OCI-LY7 (cell line): ENCODE measurements at regions not wholly inside any gene's neighbourhood (a gene's known extent, or its start where the extent isn't known, plus 50 kb on each side); places are given as distances from the start of the nearest gene placed in this dataset.

Experiments
- BruUV-seq: library from RNA; stranded (reverse); fragments of 400-500 nt; replicated peaks from 2 replicates; lab custom pipeline; 2021; lab: Mats Ljungman, UMichigan
- CTCF ChIA-PET: fragments of 300-600 bp; sonication (Branson Sonifier 250); formaldehyde crosslinking; loops from one replicate; lab custom pipeline; 2022; ENCODE audit warnings: antibody characterized with exemption; ENCODE audit not compliant: unreplicated experiment; lab: Charles Lee
- POLR2A ChIA-PET: fragments of 300-600 bp; sonication (Branson Sonifier 250); formaldehyde crosslinking; loops from one replicate; lab custom pipeline; 2022; ENCODE audit warnings: antibody characterized with exemption; lab: Charles Lee
- DNase-seq: peaks from one replicate; pipeline ENCODE4 v3.0.0-alpha.2; 2015; ENCODE audit warnings: low spot score
- H2AFZ ChIP-seq: fragments of 200-600 bp; sonication (generic), shearing (Covaris generic); 2 replicates; pipeline ENCODE4 v1.6.1; 2014; ENCODE audit warnings: mild to moderate bottlenecking, antibody characterized with exemption, low read length, moderate library complexity
- H3K27ac ChIP-seq: fragments of 200-600 bp; sonication (generic); 2 replicates; pipeline ENCODE4 v1.5.1; 2014; ENCODE audit warnings: mixed run types, low read depth, mild to moderate bottlenecking, moderate library complexity, low read length, inconsistent platforms; ENCODE audit not compliant: poor library complexity, severe bottlenecking
- H3K36me3 ChIP-seq: fragments of 200-600 bp; sonication (generic); 2 replicates; pipeline ENCODE4 v1.6.1; 2014; ENCODE audit warnings: mild to moderate bottlenecking, antibody characterized with exemption, low read length, moderate library complexity, mixed read lengths; ENCODE audit not compliant: insufficient read depth
- H3K4me1 ChIP-seq: fragments of 200-600 bp; sonication (generic); 2 replicates; pipeline ENCODE4 v1.5.1; 2014; ENCODE audit warnings: mild to moderate bottlenecking, low read length; ENCODE audit not compliant: insufficient read depth, poor library complexity, severe bottlenecking
- H3K4me2 ChIP-seq: fragments of 200-600 bp; sonication (generic); 2 replicates; pipeline ENCODE4 v1.6.1; 2014; ENCODE audit warnings: mild to moderate bottlenecking, low read length
- H3K4me3 ChIP-seq: fragments of 200-600 bp; sonication (generic); 2 replicates; pipeline ENCODE4 v1.5.1; 2014; ENCODE audit warnings: mild to moderate bottlenecking, low read depth, low read length; ENCODE audit not compliant: poor library complexity, severe bottlenecking
- H3K79me2 ChIP-seq: fragments of 200-600 bp; sonication (generic); 2 replicates; pipeline ENCODE4 v1.6.1; 2016; ENCODE audit warnings: low read depth, mild to moderate bottlenecking, low read length, moderate library complexity, mixed read lengths; ENCODE audit not compliant: insufficient read depth
- H3K9me2 ChIP-seq: fragments of 200-600 bp; sonication (generic); 2 replicates; pipeline ENCODE4 v1.6.1; 2016; ENCODE audit warnings: mild to moderate bottlenecking, low read length, mixed read lengths; ENCODE audit not compliant: insufficient read depth
- H3K9me3 ChIP-seq: fragments of 200-600 bp; sonication (generic); 2 replicates; pipeline ENCODE4 v1.6.1; 2014; ENCODE audit warnings: mild to moderate bottlenecking, mixed run types, low read length, mixed read lengths
- H4K20me1 ChIP-seq: fragments of 200-600 bp; sonication (generic); 2 replicates; pipeline ENCODE4 v1.6.1; 2014; ENCODE audit warnings: mild to moderate bottlenecking, antibody characterized with exemption, low read length, moderate library complexity, mixed read lengths; ENCODE audit not compliant: insufficient read depth
- CTCF ChIP-seq: fragments of 200-600 bp; sonication (generic); conservative IDR thresholded peaks from 2 replicates; pipeline ENCODE4 v1.5.1; 2014; ENCODE audit warnings: mild to moderate bottlenecking, antibody characterized with exemption, low read length, moderate library complexity, mixed read lengths
- EZH2phosphoT487 ChIP-seq: fragments of 200-600 bp; sonication (generic); IDR thresholded peaks from 2 replicates; pipeline ENCODE4 v1.6.1; 2018; ENCODE audit warnings: low read depth, borderline replicate concordance, mild to moderate bottlenecking, mixed run types, antibody characterized with exemption, low read length, moderate library complexity, mixed read lengths
- intact Hi-C: fragments of 100-400 bp; cut with micrococcal nuclease; formaldehyde crosslinking; loops from one replicate; pipeline ENCODE4 v1.10.0; 2022; ENCODE audit not compliant: unreplicated experiment

DNA sequence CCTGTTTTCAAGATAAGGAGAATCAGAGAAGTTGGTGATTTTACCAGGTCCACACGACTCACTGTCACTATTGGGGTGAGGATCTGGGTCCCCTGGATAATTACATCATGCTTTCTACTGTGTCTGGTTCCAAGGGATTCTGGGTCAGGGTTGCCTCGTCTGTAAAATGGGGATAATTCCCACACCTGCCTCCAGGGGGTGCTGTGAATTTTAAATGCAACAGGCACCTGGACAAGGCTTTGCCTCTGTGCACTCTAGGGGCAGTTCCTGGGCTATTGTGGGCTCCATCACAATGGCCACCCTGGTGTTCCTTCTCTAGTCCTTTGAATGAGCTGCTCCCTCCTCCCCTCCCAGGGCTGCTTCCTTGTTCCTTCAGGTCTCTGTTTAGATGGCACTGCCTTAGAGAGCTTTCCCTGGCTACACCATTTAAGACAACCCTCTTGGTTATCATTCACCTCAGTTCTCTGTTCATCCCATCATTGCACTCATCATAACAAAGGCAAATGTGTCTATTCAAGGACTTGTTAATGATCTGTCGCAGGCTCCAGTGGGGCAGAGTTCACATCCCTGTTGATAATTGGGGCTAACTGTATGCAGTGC, 178.6 kb downstream of the MIAT start:
- Histone ChIP-seq H2AFZ (no peak overlapping the region), H3K79me2 (no peaks in the 10 kb centered on the region), H3K27ac (no peak overlapping the region), H3K9me3 (no peaks in the 10 kb centered on the region), H3K9me2 (no peaks in the 10 kb centered on the region), H3K4me2 (no peak overlapping the region), H3K4me1 (no peaks in the 10 kb centered on the region), H3K4me3 (no peak overlapping the region), H4K20me1 (no peaks in the 10 kb centered on the region), H3K36me3 (no peaks in the 10 kb centered on the region)
- intact Hi-C loops = no loop called here
- no TSS peak for BruUV-seq
- no peak for TF ChIP-seq EZH2phosphoT487
- TF ChIP-seq CTCF = peak; percentile 89
- DNase-seq = peak; percentile 61
- POLR2A ChIA-PET = interaction anchor here (0.6 kb wide), 1 partner anchor 583 kb away, joined by 3 read pairs; no protein-coding TSS in a partner anchor
- CTCF ChIA-PET = no interaction called here

- BruUV-seq = no TSS peak
- DNase-seq = no peak
Measured at GRCh38 chr22:26837784-26838470, 180.5 kb downstream of the MIAT start.

More at GRCh38 chr22:26837784-26838470, 180.5 kb downstream of the MIAT start:
- Histone ChIP-seq H3K4me2 (no peak overlapping the region), H3K9me3 (no peaks in the 10 kb centered on the region), H2AFZ (no peak overlapping the region), H3K4me1 (no peaks in the 10 kb centered on the region), H3K4me3 (no peak overlapping the region), H3K79me2 (no peaks in the 10 kb centered on the region), H3K9me2 (no peaks in the 10 kb centered on the region), H3K36me3 (no peaks in the 10 kb centered on the region), H4K20me1 (no peaks in the 10 kb centered on the region), H3K27ac (no peak overlapping the region)
- CTCF ChIA-PET = no interaction called here
- TF ChIP-seq EZH2phosphoT487 (no peak), CTCF (no peak)
- intact Hi-C loops = no loop called here
- POLR2A ChIA-PET = no interaction called here
